OCI-LY7 (cell line): ENCODE measurements at regions not wholly inside any gene's neighbourhood (a gene's known extent, or its start where the extent isn't known, plus 50 kb on each side); places are given as distances from the start of the nearest gene placed in this dataset.

ENCODE experiments used
- BruUV-seq: library from RNA; stranded (reverse); fragments of 400-500 nt; replicated peaks from 2 replicates; lab custom pipeline; 2021; lab: Mats Ljungman, UMichigan
- CTCF ChIA-PET: fragments of 300-600 bp; sonication (Branson Sonifier 250); formaldehyde crosslinking; loops from one replicate; lab custom pipeline; 2022; ENCODE audit warnings: antibody characterized with exemption; ENCODE audit not compliant: unreplicated experiment; lab: Charles Lee
- POLR2A ChIA-PET: fragments of 300-600 bp; sonication (Branson Sonifier 250); formaldehyde crosslinking; loops from one replicate; lab custom pipeline; 2022; ENCODE audit warnings: antibody characterized with exemption; lab: Charles Lee
- DNase-seq: peaks from one replicate; pipeline ENCODE4 v3.0.0-alpha.2; 2015; ENCODE audit warnings: low spot score
- H2AFZ ChIP-seq: fragments of 200-600 bp; sonication (generic), shearing (Covaris generic); 2 replicates; pipeline ENCODE4 v1.6.1; 2014; ENCODE audit warnings: mild to moderate bottlenecking, antibody characterized with exemption, low read length, moderate library complexity
- H3K27ac ChIP-seq: fragments of 200-600 bp; sonication (generic); 2 replicates; pipeline ENCODE4 v1.5.1; 2014; ENCODE audit warnings: mixed run types, low read depth, mild to moderate bottlenecking, moderate library complexity, low read length, inconsistent platforms; ENCODE audit not compliant: poor library complexity, severe bottlenecking
- H3K36me3 ChIP-seq: fragments of 200-600 bp; sonication (generic); 2 replicates; pipeline ENCODE4 v1.6.1; 2014; ENCODE audit warnings: mild to moderate bottlenecking, antibody characterized with exemption, low read length, moderate library complexity, mixed read lengths; ENCODE audit not compliant: insufficient read depth
- H3K4me1 ChIP-seq: fragments of 200-600 bp; sonication (generic); 2 replicates; pipeline ENCODE4 v1.5.1; 2014; ENCODE audit warnings: mild to moderate bottlenecking, low read length; ENCODE audit not compliant: insufficient read depth, poor library complexity, severe bottlenecking
- H3K4me2 ChIP-seq: fragments of 200-600 bp; sonication (generic); 2 replicates; pipeline ENCODE4 v1.6.1; 2014; ENCODE audit warnings: mild to moderate bottlenecking, low read length
- H3K4me3 ChIP-seq: fragments of 200-600 bp; sonication (generic); 2 replicates; pipeline ENCODE4 v1.5.1; 2014; ENCODE audit warnings: mild to moderate bottlenecking, low read depth, low read length; ENCODE audit not compliant: poor library complexity, severe bottlenecking
- H3K79me2 ChIP-seq: fragments of 200-600 bp; sonication (generic); 2 replicates; pipeline ENCODE4 v1.6.1; 2016; ENCODE audit warnings: low read depth, mild to moderate bottlenecking, low read length, moderate library complexity, mixed read lengths; ENCODE audit not compliant: insufficient read depth
- H3K9me2 ChIP-seq: fragments of 200-600 bp; sonication (generic); 2 replicates; pipeline ENCODE4 v1.6.1; 2016; ENCODE audit warnings: mild to moderate bottlenecking, low read length, mixed read lengths; ENCODE audit not compliant: insufficient read depth
- H3K9me3 ChIP-seq: fragments of 200-600 bp; sonication (generic); 2 replicates; pipeline ENCODE4 v1.6.1; 2014; ENCODE audit warnings: mild to moderate bottlenecking, mixed run types, low read length, mixed read lengths
- H4K20me1 ChIP-seq: fragments of 200-600 bp; sonication (generic); 2 replicates; pipeline ENCODE4 v1.6.1; 2014; ENCODE audit warnings: mild to moderate bottlenecking, antibody characterized with exemption, low read length, moderate library complexity, mixed read lengths; ENCODE audit not compliant: insufficient read depth
- EZH2phosphoT487 ChIP-seq: fragments of 200-600 bp; sonication (generic); IDR thresholded peaks from 2 replicates; pipeline ENCODE4 v1.6.1; 2018; ENCODE audit warnings: low read depth, borderline replicate concordance, mild to moderate bottlenecking, mixed run types, antibody characterized with exemption, low read length, moderate library complexity, mixed read lengths
- intact Hi-C: fragments of 100-400 bp; cut with micrococcal nuclease; formaldehyde crosslinking; loops from one replicate; pipeline ENCODE4 v1.10.0; 2022; ENCODE audit not compliant: unreplicated experiment
- TF ChIP-seq, protein P1 (sequence below): fragments of 200-600 bp; sonication (generic); conservative IDR thresholded peaks from 2 replicates; pipeline ENCODE4 v1.5.1; 2014; ENCODE audit warnings: mild to moderate bottlenecking, antibody characterized with exemption, low read length, moderate library complexity, mixed read lengths

DNA sequence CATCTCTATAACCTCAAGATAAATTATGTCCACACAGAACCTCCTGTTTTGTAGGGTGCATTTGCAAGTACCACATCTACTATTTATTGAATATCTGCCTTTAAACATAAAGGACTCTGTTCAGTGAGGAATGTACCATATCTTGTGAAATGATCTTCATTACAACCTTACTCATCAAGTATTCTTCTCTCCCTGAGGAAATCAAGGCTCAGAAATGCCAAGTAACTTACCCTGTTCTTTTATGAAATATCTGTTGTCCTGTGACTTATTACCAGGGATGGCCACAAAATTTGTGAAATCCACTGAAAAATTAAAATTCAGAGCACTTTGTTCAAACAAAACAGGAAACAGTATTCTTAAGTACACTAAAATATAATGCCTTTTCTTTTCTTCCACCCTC is 366.7 kb downstream of the GALC start:
- no peak overlapping the region for H2AFZ ChIP-seq
- no peak overlapping the region for H3K4me3 ChIP-seq
- no peaks in the 10 kb centered on the region for H3K9me2 ChIP-seq
- H3K4me2 ChIP-seq, result no peak overlapping the region
- DNase-seq, result no peak
- ChIA-PET CTCF (no interaction called here), POLR2A (interaction anchor here (1.1 kb wide), 1 partner anchor 34 kb away, joined by 3 read pairs; no protein-coding TSS in a partner anchor)
- TF ChIP-seq, protein P1, sequence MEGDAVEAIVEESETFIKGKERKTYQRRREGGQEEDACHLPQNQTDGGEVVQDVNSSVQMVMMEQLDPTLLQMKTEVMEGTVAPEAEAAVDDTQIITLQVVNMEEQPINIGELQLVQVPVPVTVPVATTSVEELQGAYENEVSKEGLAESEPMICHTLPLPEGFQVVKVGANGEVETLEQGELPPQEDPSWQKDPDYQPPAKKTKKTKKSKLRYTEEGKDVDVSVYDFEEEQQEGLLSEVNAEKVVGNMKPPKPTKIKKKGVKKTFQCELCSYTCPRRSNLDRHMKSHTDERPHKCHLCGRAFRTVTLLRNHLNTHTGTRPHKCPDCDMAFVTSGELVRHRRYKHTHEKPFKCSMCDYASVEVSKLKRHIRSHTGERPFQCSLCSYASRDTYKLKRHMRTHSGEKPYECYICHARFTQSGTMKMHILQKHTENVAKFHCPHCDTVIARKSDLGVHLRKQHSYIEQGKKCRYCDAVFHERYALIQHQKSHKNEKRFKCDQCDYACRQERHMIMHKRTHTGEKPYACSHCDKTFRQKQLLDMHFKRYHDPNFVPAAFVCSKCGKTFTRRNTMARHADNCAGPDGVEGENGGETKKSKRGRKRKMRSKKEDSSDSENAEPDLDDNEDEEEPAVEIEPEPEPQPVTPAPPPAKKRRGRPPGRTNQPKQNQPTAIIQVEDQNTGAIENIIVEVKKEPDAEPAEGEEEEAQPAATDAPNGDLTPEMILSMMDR, result no peak
- no peak for TF ChIP-seq EZH2phosphoT487
- H3K36me3 ChIP-seq, result no peaks in the 10 kb centered on the region
- H3K4me1 ChIP-seq, result peaks cover 12% of the 10 kb centered on the region
- H3K27ac ChIP-seq, result no peak overlapping the region
- no TSS peak for BruUV-seq
- intact Hi-C loops, result no loop called here
- no peaks in the 10 kb centered on the region for H4K20me1 ChIP-seq
- H3K79me2 ChIP-seq, result no peaks in the 10 kb centered on the region
- peaks cover 6% of the 10 kb centered on the region; the same call in 1 of the 2 replicates for H3K9me3 ChIP-seq

DNA sequence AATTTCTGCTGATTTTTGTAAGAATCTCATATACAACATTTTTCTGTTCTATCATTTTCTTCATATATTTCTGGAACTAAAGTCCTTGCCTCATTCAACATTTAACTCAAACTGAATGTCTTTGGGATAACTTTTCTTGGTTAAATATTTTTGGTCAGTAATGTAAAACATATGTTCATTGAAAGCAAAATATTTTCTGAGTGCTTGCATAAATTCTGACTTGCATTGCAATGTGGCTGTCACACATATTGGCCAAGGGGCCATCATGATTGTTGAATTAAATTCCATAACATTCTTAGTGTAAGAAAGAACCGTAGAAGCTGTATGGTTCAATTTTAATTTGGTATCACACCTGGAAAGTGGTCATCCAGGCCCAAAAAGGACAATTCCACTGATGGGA is 369.4 kb downstream of the GALC start:
- intact Hi-C loops, result no loop called here
- no peaks in the 10 kb centered on the region for H3K9me2 ChIP-seq
- DNase-seq, result no peak
- H3K4me3 ChIP-seq, result no peak overlapping the region
- no TSS peak for BruUV-seq
- H3K36me3 ChIP-seq, result no peaks in the 10 kb centered on the region
- H3K9me3 ChIP-seq, result peaks cover 18% of the 10 kb centered on the region; the same call in 1 of the 2 replicates
- no peaks in the 10 kb centered on the region for H4K20me1 ChIP-seq
- H3K4me2 ChIP-seq, result no peak overlapping the region
- TF ChIP-seq, protein P1, result no peak
- no peak for TF ChIP-seq EZH2phosphoT487
- ChIA-PET POLR2A (no interaction called here), CTCF (no interaction called here)
- no peaks in the 10 kb centered on the region for H3K79me2 ChIP-seq
- H3K27ac ChIP-seq, result no peak overlapping the region
- no peak overlapping the region for H2AFZ ChIP-seq
- H3K4me1 ChIP-seq, result no peaks in the 10 kb centered on the region

DNA sequence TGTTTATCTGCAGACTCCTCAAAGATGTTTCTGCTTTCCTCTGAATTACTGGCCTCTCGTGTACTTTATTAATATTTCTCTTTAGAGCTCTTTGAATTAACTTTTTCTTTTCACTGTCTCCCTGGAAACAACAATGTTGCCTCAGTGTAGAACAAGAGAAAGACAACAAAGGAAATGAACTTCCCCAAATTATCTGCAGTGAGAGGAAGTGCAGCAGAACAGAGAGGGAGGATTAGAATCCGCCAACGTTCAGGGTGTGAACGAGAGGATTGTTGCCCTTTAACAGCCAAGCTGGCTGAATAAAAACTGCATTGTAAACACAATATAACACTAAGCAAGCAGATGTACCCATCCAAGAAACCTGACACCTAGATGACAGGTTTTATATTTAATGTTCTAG is 375.9 kb downstream of the GALC start:
- Histone ChIP-seq H3K4me2 (peak overlapping the region; percentile 9; the same call in 1 of the 2 replicates), H3K27ac (no peak overlapping the region), H3K79me2 (no peaks in the 10 kb centered on the region), H3K36me3 (no peaks in the 10 kb centered on the region), H3K9me3 (peaks cover 15% of the 10 kb centered on the region; the same call in 1 of the 2 replicates), H3K4me3 (no peak overlapping the region), H3K9me2 (no peaks in the 10 kb centered on the region), H4K20me1 (no peaks in the 10 kb centered on the region), H2AFZ (peak overlapping the region; percentile 72), H3K4me1 (peaks cover 29% of the 10 kb centered on the region)
- POLR2A ChIA-PET, result interaction anchor here (0.5 to 2.2 kb wide), 4 partner anchors 11 to 963 kb away, joined by 3 to 5 read pairs (median 3); no protein-coding TSS in a partner anchor
- intact Hi-C loops, result loop anchor here (2.0 to 5.0 kb wide), 2 partner anchors 550 to 1155 kb away; no protein-coding TSS in a partner anchor
- TF ChIP-seq EZH2phosphoT487, result no peak
- TF ChIP-seq, protein P1, result no peak
- peak; percentile 26 for DNase-seq
- CTCF ChIA-PET, result no interaction called here
- no TSS peak for BruUV-seq
